GM12864 (cell line): ENCODE measurements at regions not wholly inside any gene's neighbourhood (a gene's known extent, or its start where the extent isn't known, plus 50 kb on each side); places are given as distances from the start of the nearest gene placed in this dataset.

Experiments
- DNase-seq: peaks from one replicate; pipeline ENCODE4 v3.0.0-alpha.2; 2011; ENCODE audit warnings: low read depth
- H3K4me3 ChIP-seq: 2 replicates; pipeline ENCODE4 v1.5.1; 2011; ENCODE audit warnings: mild to moderate bottlenecking, low read depth, low read length, control low read depth
- CTCF ChIP-seq: IDR thresholded peaks from 2 replicates; pipeline ENCODE4 v1.5.1; 2011; ENCODE audit warnings: low read depth, mild to moderate bottlenecking, moderate library complexity, low read length, control low read depth, inconsistent platforms; ENCODE audit errors: missing control alignments

GRCh38 chr2:204278454-204278853 is 266.8 kb upstream of the PARD3B start:
- H3K4me3 ChIP-seq, result no peak overlapping the region
- TF ChIP-seq CTCF, result no peak
- DNase-seq, result no peak

GRCh38 chr2:204279819-204280218 is 265.5 kb upstream of the PARD3B start:
- no peak for DNase-seq
- TF ChIP-seq CTCF, result no peak
- no peak overlapping the region for H3K4me3 ChIP-seq

GRCh38 chr2:204280262-204280668 is 265.0 kb upstream of the PARD3B start:
- H3K4me3 ChIP-seq, result no peak overlapping the region
- DNase-seq, result no peak
- TF ChIP-seq CTCF, result no peak

- no peak for TF ChIP-seq CTCF
- DNase-seq, result no peak
- H3K4me3 ChIP-seq, result no peak overlapping the region
These were observed 263.2 kb upstream of the PARD3B start for GRCh38 chr2:204282081-204282480.

GRCh38 chr2:204282525-204282924 is 262.8 kb upstream of the PARD3B start:
- TF ChIP-seq CTCF, result no peak
- H3K4me3 ChIP-seq, result no peak overlapping the region
- DNase-seq, result no peak

- no peak overlapping the region for H3K4me3 ChIP-seq
- no peak for TF ChIP-seq CTCF
- no peak for DNase-seq
These were observed 256.2 kb upstream of the PARD3B start for GRCh38 chr2:204289066-204289465.

GRCh38 chr2:204292439-204292838 is 252.8 kb upstream of the PARD3B start:
- no peak overlapping the region for H3K4me3 ChIP-seq
- DNase-seq, result no peak
- TF ChIP-seq CTCF, result no peak
